Activated naive CD4-positive, alpha-beta T cell treated with anti-CD3 and anti-CD28 coated beads, Interleukin-2, amount 10 ng/mL, durations not matched to agents 7 days and 5 days (primary cell): ENCODE measurements at regions not wholly inside any gene's neighbourhood (a gene's known extent, or its start where the extent isn't known, plus 50 kb on each side); places are given as distances from the start of the nearest gene placed in this dataset.
"Not testable (repeated sequence)": the region's sequence is repeated elsewhere in the genome, so short reads cannot be mapped to it uniquely, and the experiment has no call there.

Experiments
- CTCF ChIA-PET: fragments of 350-600 bp; sonication (Branson Sonifier 250); formaldehyde crosslinking; loops from one replicate; lab custom pipeline; 2021; ENCODE audit warnings: antibody characterized with exemption; lab: Charles Lee
- DNase-seq: peaks from one replicate; pipeline ENCODE4 v3.0.0-alpha.2; 2020
- H3K27ac Mint-ChIP-seq: one replicate; pipeline ENCODE4 v1.8.0; 2021; ENCODE audit warnings: mild to moderate bottlenecking, moderate library complexity, mixed read lengths
- H3K27me3 Mint-ChIP-seq: one replicate; pipeline ENCODE4 v1.8.0; 2021; ENCODE audit warnings: mild to moderate bottlenecking, mixed read lengths
- H3K36me3 Mint-ChIP-seq: one replicate; pipeline ENCODE4 v1.8.0; 2021; ENCODE audit warnings: mixed read lengths
- H3K4me1 Mint-ChIP-seq: one replicate; pipeline ENCODE4 v1.8.0; 2021; ENCODE audit warnings: mixed read lengths
- H3K4me3 Mint-ChIP-seq: one replicate; pipeline ENCODE4 v1.8.0; 2021; ENCODE audit warnings: mild to moderate bottlenecking, moderate library complexity, mixed read lengths
- H3K9me3 Mint-ChIP-seq: one replicate; pipeline ENCODE4 v1.8.0; 2021; ENCODE audit warnings: mixed read lengths

DNA sequence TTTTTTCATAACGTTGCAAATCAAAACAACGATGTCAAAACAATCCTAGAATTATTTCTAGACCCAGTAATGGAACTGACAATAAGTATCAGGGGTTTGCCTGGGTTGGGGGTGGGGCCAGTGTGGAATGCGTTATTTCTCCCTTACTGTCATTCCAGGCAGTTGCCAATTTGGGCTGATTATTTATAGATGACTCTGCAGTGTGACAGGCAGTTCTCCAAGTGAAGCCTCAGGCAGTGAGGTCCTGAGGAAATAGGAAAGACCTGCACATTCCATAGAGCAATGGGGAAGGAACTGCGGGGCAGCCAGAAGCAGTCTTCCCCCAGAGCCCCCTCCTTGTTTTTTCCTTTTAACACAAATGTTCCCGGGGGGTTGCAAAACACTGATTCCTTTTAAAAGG, 179.0 kb downstream of the YTHDC2 start:
- Mint-ChIP-seq H3K27ac (no peak overlapping the region), H3K4me3 (no peak overlapping the region), H3K27me3 (peaks cover 23% of the 10 kb centered on the region), H3K4me1 (no peaks in the 10 kb centered on the region), H3K9me3 (no peaks in the 10 kb centered on the region), H3K36me3 (no peaks in the 10 kb centered on the region)
- no peak for DNase-seq
- CTCF ChIA-PET = no interaction called here

DNA sequence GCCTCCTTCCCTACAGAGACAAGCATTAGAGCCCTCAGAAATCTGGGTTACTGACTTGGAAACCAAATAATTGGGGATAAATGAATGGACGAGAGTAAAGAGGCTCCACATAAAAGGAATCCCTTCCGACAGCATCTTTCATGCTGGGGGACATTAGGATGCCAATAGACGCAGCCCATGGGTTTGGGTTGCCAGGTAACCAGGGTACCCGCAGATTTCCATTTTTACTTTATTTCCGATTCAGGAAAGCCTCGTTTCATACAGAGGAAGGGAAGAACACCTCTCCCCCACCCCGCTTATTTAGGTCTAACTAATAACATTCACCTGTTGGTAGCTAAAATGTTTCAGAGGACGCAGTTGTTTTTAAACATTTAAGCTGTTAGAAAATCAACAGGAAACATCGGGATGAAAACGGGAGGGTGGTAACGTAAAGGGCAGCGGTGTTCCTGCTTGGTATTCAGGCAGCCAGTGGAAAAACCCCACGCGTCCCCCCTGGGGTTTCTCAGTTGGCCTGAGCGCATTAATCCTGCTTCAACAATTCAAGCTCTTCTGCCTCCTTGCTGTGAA, 179.5 kb downstream of the YTHDC2 start:
- Mint-ChIP-seq H3K27ac (no peak overlapping the region), H3K4me3 (no peak overlapping the region), H3K36me3 (no peaks in the 10 kb centered on the region), H3K4me1 (no peaks in the 10 kb centered on the region), H3K9me3 (no peaks in the 10 kb centered on the region), H3K27me3 (peaks cover 23% of the 10 kb centered on the region)
- DNase-seq = no peak
- CTCF ChIA-PET = no interaction called here

DNA sequence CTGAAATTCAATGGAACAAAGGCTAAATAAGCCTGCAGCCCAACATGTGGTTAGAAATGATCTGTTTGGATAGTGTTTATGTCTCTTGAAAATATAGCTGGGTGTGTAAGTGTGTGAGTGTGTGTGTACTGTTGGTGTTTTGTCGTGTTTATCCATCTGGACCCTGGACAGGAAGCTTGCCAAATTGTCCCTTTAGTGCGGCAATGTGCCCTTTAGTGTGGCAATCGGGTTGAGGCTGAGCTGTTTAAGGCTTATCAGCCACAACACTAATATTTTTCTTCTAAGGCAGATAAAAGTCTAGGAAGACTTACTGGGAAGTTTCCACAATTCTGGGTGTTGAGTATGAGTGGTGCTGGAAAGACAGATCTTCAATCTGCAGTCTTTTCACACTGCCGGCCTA, 180.2 kb downstream of the YTHDC2 start:
- CTCF ChIA-PET = no interaction called here
- Mint-ChIP-seq H3K9me3 (no peaks in the 10 kb centered on the region), H3K4me1 (no peaks in the 10 kb centered on the region), H3K27me3 (peaks cover 23% of the 10 kb centered on the region), H3K4me3 (no peak overlapping the region), H3K36me3 (no peaks in the 10 kb centered on the region), H3K27ac (no peak overlapping the region)
- DNase-seq = no peak

DNA sequence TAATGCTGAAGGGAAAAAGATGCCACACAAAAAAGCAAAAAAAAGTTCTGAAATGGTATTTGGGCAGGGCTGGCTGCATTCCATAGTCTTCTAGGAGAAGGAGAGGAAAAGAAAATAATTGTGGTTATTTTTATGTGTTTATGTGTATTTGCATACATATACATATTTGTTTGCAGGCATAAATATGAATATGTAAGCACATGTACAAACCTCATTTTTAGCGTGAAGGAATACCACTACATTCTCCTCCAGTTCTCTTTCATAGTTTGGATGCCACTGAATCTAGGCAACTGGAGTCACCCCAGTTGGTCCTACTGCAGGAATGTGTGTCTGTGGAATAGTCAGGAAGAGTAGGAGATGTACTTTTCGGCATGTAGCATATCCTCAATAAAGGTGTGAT, 181.1 kb downstream of the YTHDC2 start:
- no peaks in the 10 kb centered on the region for H3K36me3 Mint-ChIP-seq
- no peaks in the 10 kb centered on the region for H3K4me1 Mint-ChIP-seq
- no peak for DNase-seq
- peaks cover 23% of the 10 kb centered on the region for H3K27me3 Mint-ChIP-seq
- no peak overlapping the region for H3K4me3 Mint-ChIP-seq
- CTCF ChIA-PET = no interaction called here
- no peaks in the 10 kb centered on the region for H3K9me3 Mint-ChIP-seq
- no peak overlapping the region for H3K27ac Mint-ChIP-seq

DNA sequence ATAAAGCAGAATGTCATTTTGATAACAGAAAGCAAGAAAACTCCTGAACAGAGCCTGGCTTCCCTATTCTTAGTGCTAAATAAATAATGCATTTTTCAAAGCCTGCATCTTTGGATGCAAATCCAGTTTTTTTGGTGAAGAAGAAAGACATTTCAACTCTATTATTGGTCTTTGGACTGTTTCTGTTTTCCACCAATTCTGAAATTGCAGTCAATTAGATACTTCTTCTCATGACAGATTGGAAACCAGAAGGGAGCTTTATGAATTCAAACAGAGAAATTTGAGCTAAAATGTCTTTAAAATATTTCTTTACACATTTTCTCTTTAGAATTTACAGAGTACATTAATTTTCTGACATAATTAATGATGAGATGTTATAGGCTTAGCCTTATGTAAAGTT, 189.8 kb downstream of the YTHDC2 start:
- H3K36me3 Mint-ChIP-seq = no peaks in the 10 kb centered on the region
- no peak for DNase-seq
- no peak overlapping the region for H3K27ac Mint-ChIP-seq
- no peaks in the 10 kb centered on the region for H3K27me3 Mint-ChIP-seq
- no peak overlapping the region for H3K4me3 Mint-ChIP-seq
- CTCF ChIA-PET = no interaction called here
- no peaks in the 10 kb centered on the region for H3K4me1 Mint-ChIP-seq
- peaks cover 11% of the 10 kb centered on the region for H3K9me3 Mint-ChIP-seq

DNA sequence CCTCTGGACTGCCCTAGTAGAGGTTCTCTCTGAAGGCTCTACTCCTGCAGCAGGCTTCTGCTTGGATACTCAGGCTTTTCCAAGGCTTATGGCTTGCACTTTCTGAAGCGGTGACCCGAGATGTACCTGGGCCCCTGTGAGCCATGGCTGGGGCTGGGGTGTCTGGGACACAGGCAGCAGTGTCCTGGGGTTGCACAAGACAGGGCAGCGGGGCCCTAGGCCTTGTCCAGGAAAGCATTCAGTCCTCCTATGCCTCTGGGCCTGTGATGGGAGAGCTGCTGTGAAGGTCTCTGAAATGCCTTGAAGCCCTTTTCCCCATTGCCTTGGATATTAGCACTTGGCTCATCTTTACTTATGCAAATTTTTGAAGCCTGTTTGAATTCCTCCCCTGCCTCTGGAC, 192.2 kb downstream of the YTHDC2 start:
- no peak overlapping the region for H3K27ac Mint-ChIP-seq
- H3K9me3 Mint-ChIP-seq = peaks cover 11% of the 10 kb centered on the region
- no peak for DNase-seq
- no peaks in the 10 kb centered on the region for H3K4me1 Mint-ChIP-seq
- no peak overlapping the region for H3K4me3 Mint-ChIP-seq
- no peaks in the 10 kb centered on the region for H3K27me3 Mint-ChIP-seq
- CTCF ChIA-PET = no interaction called here
- no peaks in the 10 kb centered on the region for H3K36me3 Mint-ChIP-seq

DNA sequence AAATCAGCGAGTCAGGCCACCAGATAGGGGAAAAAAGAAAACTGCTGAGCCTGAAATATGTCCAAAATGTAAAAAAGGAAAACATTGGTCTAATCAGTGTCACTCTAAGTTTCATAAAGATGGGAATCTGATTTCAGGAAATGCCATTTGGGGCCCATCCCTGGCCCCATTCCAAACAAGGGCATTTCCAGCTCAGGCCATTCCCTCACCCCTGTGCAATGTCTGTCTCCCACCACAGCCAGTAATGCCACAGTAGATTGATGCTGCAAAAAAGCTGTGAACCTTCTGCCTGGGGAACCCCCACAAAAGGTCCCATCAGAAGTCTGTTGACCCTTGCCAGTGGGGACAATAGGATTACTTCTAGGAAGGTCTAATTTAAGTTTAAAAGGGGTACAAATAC, 199.6 kb downstream of the YTHDC2 start:
- CTCF ChIA-PET = no interaction called here
- no peaks in the 10 kb centered on the region for H3K4me1 Mint-ChIP-seq
- no peak overlapping the region for H3K27ac Mint-ChIP-seq
- H3K4me3 Mint-ChIP-seq = no peak overlapping the region
- peaks cover 3% of the 10 kb centered on the region for H3K27me3 Mint-ChIP-seq
- H3K36me3 Mint-ChIP-seq = no peaks in the 10 kb centered on the region
- H3K9me3 Mint-ChIP-seq = peaks cover 16% of the 10 kb centered on the region
- no peak for DNase-seq

DNA sequence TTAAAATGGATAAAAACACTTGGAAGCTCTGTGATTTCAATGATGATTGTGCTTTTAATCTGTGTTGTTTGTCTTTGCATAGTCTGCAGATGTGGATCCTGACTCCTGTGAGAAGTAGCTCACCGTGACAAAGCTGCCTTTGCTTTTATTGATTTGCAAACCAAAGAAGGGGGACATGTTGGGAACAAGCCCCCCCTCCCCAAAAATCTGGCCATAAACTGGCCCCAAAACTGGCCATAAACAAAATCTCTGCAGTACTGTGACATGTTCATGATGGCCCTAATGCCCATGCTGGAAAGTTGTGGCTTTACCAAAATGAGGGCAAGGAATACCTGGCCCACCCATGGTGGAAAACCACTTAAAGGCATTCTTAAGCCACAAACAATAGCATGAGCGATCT, 202.4 kb downstream of the YTHDC2 start:
- CTCF ChIA-PET, H3K4me1 Mint-ChIP-seq, H3K27ac Mint-ChIP-seq, H3K27me3 Mint-ChIP-seq, DNase-seq, H3K36me3 Mint-ChIP-seq, H3K4me3 Mint-ChIP-seq: not testable (repeated sequence)
- peaks cover 16% of the 10 kb centered on the region for H3K9me3 Mint-ChIP-seq

DNA sequence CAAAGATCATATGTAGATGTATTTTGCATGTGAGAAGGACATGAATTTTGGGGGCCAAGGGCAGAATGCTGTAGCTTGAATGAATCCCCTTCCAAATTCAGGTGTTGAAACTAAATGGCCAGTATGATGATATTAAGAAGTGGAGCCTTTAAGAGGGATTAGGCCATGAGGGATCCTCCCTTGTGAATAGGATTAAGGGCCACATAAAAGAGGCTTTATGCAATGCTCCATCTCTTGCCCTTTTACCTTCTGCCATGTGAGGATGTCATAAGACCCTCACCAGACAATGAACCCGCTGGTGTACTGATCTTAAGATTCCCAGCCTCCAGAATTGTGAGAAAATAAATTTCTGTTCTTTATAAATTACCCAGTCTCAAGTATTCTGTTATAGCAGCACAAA, 206.1 kb downstream of the YTHDC2 start:
- CTCF ChIA-PET = no interaction called here
- Mint-ChIP-seq H3K27ac (no peak overlapping the region), H3K4me1 (no peaks in the 10 kb centered on the region), H3K27me3 (no peaks in the 10 kb centered on the region), H3K36me3 (no peaks in the 10 kb centered on the region), H3K9me3 (peaks cover 15% of the 10 kb centered on the region), H3K4me3 (no peak overlapping the region)
- DNase-seq = no peak

DNA sequence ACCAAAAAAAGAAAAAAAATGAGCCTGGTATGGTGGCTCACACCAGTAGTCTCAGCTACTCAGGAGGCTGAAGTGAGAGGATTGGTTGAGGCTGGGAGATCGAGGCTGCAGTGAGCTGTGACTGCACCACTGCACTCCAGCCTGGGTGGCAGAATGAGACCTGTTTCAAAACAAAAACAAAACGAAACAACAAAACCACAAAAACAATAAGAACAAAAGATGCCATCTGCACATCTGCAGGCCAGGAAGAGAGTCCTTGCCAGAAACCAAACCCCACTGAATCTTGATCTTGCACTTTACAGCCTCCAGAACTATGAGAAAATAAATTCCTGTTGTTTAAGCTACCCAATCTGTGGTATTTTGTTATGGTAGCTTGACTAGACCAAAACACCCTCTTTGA, 207.7 kb downstream of the YTHDC2 start:
- no peak overlapping the region for H3K27ac Mint-ChIP-seq
- no peaks in the 10 kb centered on the region for H3K36me3 Mint-ChIP-seq
- H3K27me3 Mint-ChIP-seq = no peaks in the 10 kb centered on the region
- peaks cover 3% of the 10 kb centered on the region for H3K9me3 Mint-ChIP-seq
- CTCF ChIA-PET = no interaction called here
- H3K4me1 Mint-ChIP-seq = no peaks in the 10 kb centered on the region
- H3K4me3 Mint-ChIP-seq = no peak overlapping the region
- DNase-seq = no peak

DNA sequence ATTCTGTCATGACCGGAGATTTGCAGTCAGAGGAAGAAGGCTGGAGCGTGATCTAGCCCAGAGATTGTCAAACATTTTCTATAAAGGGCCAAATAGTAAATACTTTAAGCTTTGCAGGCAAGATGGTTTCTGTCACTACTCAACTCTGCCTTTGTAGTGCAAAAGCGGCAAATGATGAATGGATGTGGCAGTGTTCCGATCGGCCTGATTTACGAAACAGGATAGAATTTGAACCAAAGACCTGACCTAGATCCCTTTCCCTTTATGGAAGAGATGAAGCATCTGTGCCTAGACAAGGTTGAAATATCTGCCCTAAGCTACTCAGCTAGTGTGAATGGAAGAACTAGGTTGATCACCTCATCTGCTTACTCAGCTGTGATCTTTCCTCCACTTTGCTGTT, 209.5 kb downstream of the YTHDC2 start:
- Mint-ChIP-seq H3K27ac (no peak overlapping the region), H3K9me3 (no peaks in the 10 kb centered on the region), H3K36me3 (no peaks in the 10 kb centered on the region), H3K27me3 (no peaks in the 10 kb centered on the region), H3K4me3 (no peak overlapping the region), H3K4me1 (no peaks in the 10 kb centered on the region)
- no peak for DNase-seq
- CTCF ChIA-PET = no interaction called here

DNA sequence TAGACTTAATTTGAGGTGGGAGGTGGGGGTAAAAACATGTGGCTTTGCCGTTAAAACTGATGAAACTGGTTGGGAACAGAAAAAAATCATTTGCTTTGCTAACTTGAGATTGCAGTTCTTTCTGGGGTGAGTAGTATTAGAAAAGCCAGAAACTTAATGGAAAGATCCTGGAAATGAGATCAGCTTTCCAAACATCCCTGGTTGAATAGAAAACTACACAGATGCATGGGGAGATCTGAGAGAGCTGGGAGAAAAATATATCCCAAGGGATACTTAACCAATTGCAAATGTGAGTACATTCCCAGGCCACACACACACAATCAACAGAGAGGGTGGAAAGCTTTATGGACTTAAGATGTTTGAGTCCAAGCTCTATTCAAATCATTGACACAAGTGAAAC, 222.3 kb downstream of the YTHDC2 start:
- Mint-ChIP-seq H3K27me3 (no peaks in the 10 kb centered on the region), H3K36me3 (no peaks in the 10 kb centered on the region), H3K4me1 (no peaks in the 10 kb centered on the region), H3K4me3 (no peak overlapping the region), H3K9me3 (no peaks in the 10 kb centered on the region), H3K27ac (no peak overlapping the region)
- CTCF ChIA-PET = no interaction called here
- no peak for DNase-seq

DNA sequence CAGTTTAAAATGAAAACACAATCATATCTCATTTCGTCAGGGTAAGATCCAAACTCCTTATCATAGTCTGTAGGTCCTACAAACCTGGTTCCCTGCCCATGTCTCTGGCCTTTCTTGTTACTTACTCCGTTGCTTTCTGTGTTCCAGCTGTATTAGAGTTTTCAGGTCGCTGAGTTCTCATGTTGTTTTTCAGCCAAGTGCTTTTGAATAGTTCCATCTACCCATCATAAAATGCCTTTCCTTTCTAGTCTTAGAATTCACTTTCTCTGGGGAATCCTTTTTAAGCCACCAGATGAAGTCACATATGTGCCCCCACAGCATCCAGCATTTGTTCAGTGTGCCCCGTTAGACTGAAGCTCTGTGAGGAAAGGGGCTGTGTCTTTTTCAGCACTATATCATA, 228.7 kb downstream of the YTHDC2 start:
- Mint-ChIP-seq H3K4me3 (no peak overlapping the region), H3K4me1 (no peaks in the 10 kb centered on the region), H3K36me3 (no peaks in the 10 kb centered on the region), H3K9me3 (no peaks in the 10 kb centered on the region), H3K27me3 (no peaks in the 10 kb centered on the region), H3K27ac (no peak overlapping the region)
- no peak for DNase-seq
- CTCF ChIA-PET = no interaction called here

DNA sequence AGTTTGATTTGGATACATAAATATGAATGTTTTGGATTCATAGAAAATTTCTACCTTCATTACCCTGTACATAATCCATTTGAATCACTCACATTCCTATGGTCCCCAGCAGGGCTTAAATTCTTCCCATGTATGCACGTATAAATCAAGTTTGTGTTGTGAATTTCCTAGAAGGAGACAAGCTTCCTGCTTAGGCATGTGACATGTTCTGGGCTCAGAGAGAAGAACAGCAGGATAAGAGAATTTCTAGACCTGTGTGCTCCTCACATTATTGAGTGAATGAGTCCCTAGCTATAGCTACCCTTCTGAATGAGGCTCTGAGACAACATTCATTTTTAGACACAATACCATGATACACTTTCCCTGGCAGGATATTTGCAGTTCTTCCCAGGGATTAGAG, 229.1 kb downstream of the YTHDC2 start:
- no peaks in the 10 kb centered on the region for H3K4me1 Mint-ChIP-seq
- H3K27me3 Mint-ChIP-seq = no peaks in the 10 kb centered on the region
- H3K27ac Mint-ChIP-seq = no peak overlapping the region
- no peak for DNase-seq
- CTCF ChIA-PET = no interaction called here
- no peak overlapping the region for H3K4me3 Mint-ChIP-seq
- H3K36me3 Mint-ChIP-seq = no peaks in the 10 kb centered on the region
- H3K9me3 Mint-ChIP-seq = no peaks in the 10 kb centered on the region

DNA sequence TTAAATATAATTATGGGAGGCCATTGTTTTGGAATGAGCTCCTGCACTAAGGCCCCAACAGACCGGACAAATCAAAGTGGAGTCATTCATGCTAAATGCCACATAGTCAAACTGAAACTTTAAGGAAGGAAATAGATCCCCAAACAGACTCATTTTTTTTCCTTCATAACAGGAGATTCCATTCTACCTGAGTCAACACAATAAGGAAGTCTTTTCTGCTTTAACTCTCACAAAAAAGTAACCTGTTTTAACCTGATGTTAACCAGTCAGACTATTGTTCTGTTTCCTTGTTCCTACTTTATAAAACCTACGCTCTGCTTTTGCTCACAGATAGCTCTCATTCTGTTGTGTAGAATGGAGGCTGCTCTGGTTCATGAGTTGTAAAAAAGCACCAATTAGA, 234.9 kb downstream of the YTHDC2 start:
- no peak for DNase-seq
- Mint-ChIP-seq H3K4me1 (no peaks in the 10 kb centered on the region), H3K27me3 (no peaks in the 10 kb centered on the region), H3K36me3 (no peaks in the 10 kb centered on the region), H3K9me3 (no peaks in the 10 kb centered on the region), H3K27ac (no peak overlapping the region), H3K4me3 (no peak overlapping the region)
- CTCF ChIA-PET = no interaction called here

DNA sequence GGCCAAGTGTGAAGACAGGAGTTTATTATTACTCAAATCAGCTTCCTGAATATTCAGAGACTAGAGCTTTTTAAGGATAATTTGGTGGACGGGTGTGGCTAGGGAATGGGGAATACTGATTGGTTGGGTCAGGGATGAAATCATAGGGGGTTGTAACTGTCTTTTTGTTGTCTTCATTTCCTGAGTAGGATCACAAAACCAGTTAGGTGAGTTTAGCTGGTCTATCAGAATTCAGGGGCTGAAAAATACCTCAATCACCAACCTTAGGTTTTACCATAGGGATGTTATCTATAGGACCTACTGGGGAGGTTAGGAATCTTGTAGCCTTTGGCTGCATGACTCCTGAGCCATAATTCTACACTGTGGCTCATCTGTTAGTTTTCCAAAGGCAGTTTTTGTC, 235.8 kb downstream of the YTHDC2 start:
- no peak for DNase-seq
- no peaks in the 10 kb centered on the region for H3K9me3 Mint-ChIP-seq
- no peaks in the 10 kb centered on the region for H3K4me1 Mint-ChIP-seq
- no peaks in the 10 kb centered on the region for H3K27me3 Mint-ChIP-seq
- H3K36me3 Mint-ChIP-seq = no peaks in the 10 kb centered on the region
- CTCF ChIA-PET = no interaction called here
- no peak overlapping the region for H3K4me3 Mint-ChIP-seq
- no peak overlapping the region for H3K27ac Mint-ChIP-seq
